PC-3 (cell line): ENCODE measurements at regions not wholly inside any gene's neighbourhood (a gene's known extent, or its start where the extent isn't known, plus 50 kb on each side); places are given as distances from the start of the nearest gene placed in this dataset.

Source experiments
- EZH2 ChIP-seq: fragments of 300-600 bp; sonication (generic); IDR thresholded peaks from one replicate; pipeline ENCODE4 v1.6.1; 2017; ENCODE audit warnings: antibody characterized with exemption, mild to moderate bottlenecking, low read length; ENCODE audit not compliant: unreplicated experiment
- EZH2phosphoT487 ChIP-seq: fragments of 300-600 bp; sonication (generic); IDR thresholded peaks from 2 replicates; pipeline ENCODE4 v1.6.1; 2018; ENCODE audit warnings: mild to moderate bottlenecking, antibody characterized with exemption, low read length, borderline replicate concordance
- TF ChIP-seq, protein P1 (sequence below): fragments of 300-600 bp; sonication (generic); conservative IDR thresholded peaks from 2 replicates; pipeline ENCODE4 v1.5.1; 2017; ENCODE audit warnings: antibody characterized with exemption, low read depth, mild to moderate bottlenecking, low read length

DNA sequence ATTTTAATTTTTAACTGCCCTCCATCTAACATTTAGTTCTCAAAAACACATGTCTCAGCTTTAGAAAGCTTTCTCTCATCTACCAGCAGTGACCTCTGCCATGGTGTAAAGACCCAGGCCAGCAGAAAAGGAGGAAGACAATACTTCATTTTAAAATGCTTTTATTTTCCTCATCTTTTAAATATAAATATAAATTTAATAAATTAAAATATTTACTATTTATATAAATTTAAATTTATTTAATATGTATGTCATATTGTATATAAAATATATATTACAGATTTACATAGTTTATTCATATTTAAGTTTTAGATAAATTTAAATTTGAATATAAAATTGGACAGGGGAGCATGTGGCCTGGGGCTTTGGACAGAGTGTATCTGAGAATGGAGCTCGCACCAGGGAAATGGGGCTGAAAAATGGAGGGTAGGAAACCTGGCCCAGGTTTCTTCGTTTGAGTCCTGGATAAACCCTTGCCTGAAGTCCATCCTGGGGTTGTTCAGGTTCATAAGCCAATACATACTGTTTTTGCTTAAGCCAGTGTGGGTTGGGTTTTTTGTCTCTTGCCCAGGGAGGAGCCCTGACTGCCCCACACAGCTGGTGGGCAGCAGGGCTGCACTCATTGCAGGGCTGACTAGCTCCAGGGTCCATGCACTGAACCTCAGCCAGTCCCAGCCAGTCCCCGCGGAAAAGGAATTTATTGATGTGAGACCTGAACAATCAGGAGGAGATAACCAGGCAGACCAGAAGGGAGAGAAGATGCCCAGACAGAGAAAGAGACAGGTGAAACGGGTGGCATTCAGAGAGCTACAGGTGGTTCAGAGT, 77.3 kb upstream of the LAPTM4A start:
- TF ChIP-seq, protein P1, sequence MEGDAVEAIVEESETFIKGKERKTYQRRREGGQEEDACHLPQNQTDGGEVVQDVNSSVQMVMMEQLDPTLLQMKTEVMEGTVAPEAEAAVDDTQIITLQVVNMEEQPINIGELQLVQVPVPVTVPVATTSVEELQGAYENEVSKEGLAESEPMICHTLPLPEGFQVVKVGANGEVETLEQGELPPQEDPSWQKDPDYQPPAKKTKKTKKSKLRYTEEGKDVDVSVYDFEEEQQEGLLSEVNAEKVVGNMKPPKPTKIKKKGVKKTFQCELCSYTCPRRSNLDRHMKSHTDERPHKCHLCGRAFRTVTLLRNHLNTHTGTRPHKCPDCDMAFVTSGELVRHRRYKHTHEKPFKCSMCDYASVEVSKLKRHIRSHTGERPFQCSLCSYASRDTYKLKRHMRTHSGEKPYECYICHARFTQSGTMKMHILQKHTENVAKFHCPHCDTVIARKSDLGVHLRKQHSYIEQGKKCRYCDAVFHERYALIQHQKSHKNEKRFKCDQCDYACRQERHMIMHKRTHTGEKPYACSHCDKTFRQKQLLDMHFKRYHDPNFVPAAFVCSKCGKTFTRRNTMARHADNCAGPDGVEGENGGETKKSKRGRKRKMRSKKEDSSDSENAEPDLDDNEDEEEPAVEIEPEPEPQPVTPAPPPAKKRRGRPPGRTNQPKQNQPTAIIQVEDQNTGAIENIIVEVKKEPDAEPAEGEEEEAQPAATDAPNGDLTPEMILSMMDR: no peak
- TF ChIP-seq EZH2 (no peak), EZH2phosphoT487 (no peak)
